ENCODE measurements at regions not wholly inside any gene's neighbourhood (a gene's known extent, or its start where the extent isn't known, plus 50 kb on each side); places are given as distances from the start of the nearest gene placed in this dataset.

- no peak for TF ChIP-seq ZNF398 (tag by site-specific recombination; IDR thresholded peaks at IDR 0.05)
- TF ChIP-seq REPIN1 (tag by site-specific recombination; IDR thresholded peaks at IDR 0.05; ENCODE audit: low read depth) = no peak
- TF ChIP-seq ZXDB (tag by site-specific recombination; IDR thresholded peaks at IDR 0.05) = no peak
Observed at GRCh38 chr5:4222147-4222546, 626.5 kb downstream of the IRX1 start (continued).

GRCh38 chr5:4222821-4223220 lies 627.2 kb downstream of the IRX1 start:
- POLR2A ChIA-PET = no interaction called here
- Histone ChIP-seq H3K36me3 (ENCODE audit: control insufficient read depth in 2 of 2, insufficient read depth in 1 of 2, low read length in 2 of 2) (no peaks in the 10 kb centered on the region), H3K27ac (ENCODE audit: extremely low read depth, low read depth, low read length) (no peak overlapping the region), H3K9me3 (ENCODE audit: control insufficient read depth, insufficient read depth, low read depth, low read length) (no peaks in the 10 kb centered on the region), H3K4me1 (ENCODE audit: control insufficient read depth, insufficient read depth, low read length) (no peaks in the 10 kb centered on the region), H3K4me3 (ENCODE audit: low read depth, low read length) (no peak overlapping the region)
- TF ChIP-seq ZNF785 (tag by site-specific recombination; IDR thresholded peaks at IDR 0.05) (no peak), ZSCAN18 (tag by site-specific recombination; IDR thresholded peaks at IDR 0.05) (no peak), ZNF626 (tag by site-specific recombination; IDR thresholded peaks at IDR 0.05) (no peak), ZNF433 (tag by site-specific recombination; IDR thresholded peaks at IDR 0.05; ENCODE audit: low read depth) (no peak), ZNF366 (tag by site-specific recombination; conservative IDR thresholded peaks at IDR 0.05) (no peak), ZNF701 (tag by site-specific recombination; IDR thresholded peaks at IDR 0.05) (no peak), ZNF610 (tag by site-specific recombination; IDR thresholded peaks at IDR 0.05; ENCODE audit: borderline replicate concordance) (no peak), CTCF (tag by site-specific recombination; IDR thresholded peaks at IDR 0.05) (no peak), ZNF549 (tag by site-specific recombination; IDR thresholded peaks at IDR 0.05) (no peak), REST (tag by site-specific recombination; IDR thresholded peaks at IDR 0.05) (no peak), ZNF449 (tag by site-specific recombination; IDR thresholded peaks at IDR 0.05) (no peak)
- CTCF ChIA-PET = no interaction called here
